BE2C (cell line): ENCODE measurements at regions not wholly inside any gene's neighbourhood (a gene's known extent, or its start where the extent isn't known, plus 50 kb on each side); places are given as distances from the start of the nearest gene placed in this dataset.

Source experiments
- DNase-seq: peaks from one replicate; pipeline ENCODE4 v3.0.0-alpha.2; 2020
- H3K27me3 ChIP-seq: fragments of 250-450 bp; sonication (Bioruptor Pico); 2 replicates; pipeline ENCODE4 v1.5.1; 2020; ENCODE audit warnings: mild to moderate bottlenecking
- H3K36me3 ChIP-seq: fragments of 250-450 bp; sonication (Bioruptor Pico); 2 replicates; pipeline ENCODE4 v1.5.1; 2020; ENCODE audit warnings: mild to moderate bottlenecking
- H3K4me1 ChIP-seq: fragments of 250-450 bp; sonication (Bioruptor Pico); 2 replicates; pipeline ENCODE4 v1.5.1; 2020
- H3K4me3 ChIP-seq: 2 replicates; pipeline ENCODE4 v1.5.1; 2011; ENCODE audit warnings: low read depth, low read length
- H3K9me3 ChIP-seq: fragments of 250-450 bp; sonication (Bioruptor Pico); 2 replicates; pipeline ENCODE4 v1.5.1; 2020
- CTCF ChIP-seq: IDR thresholded peaks from 2 replicates; pipeline ENCODE4 v1.5.1; 2012; ENCODE audit warnings: mild to moderate bottlenecking, low read depth, low read length

- Histone ChIP-seq H3K4me3 (no peak overlapping the region), H3K4me1 (peaks cover 30% of the 10 kb centered on the region), H3K36me3 (no peaks in the 10 kb centered on the region), H3K9me3 (peaks cover 3% of the 10 kb centered on the region), H3K27me3 (no peaks in the 10 kb centered on the region)
- no peak for TF ChIP-seq CTCF
- no peak for DNase-seq
Measured at GRCh38 chr10:113323985-113324384, 228.9 kb upstream of the HABP2 start.

- DNase-seq: peak; percentile 77
- Histone ChIP-seq H3K27me3 (no peaks in the 10 kb centered on the region), H3K9me3 (peaks cover 3% of the 10 kb centered on the region), H3K4me1 (peaks cover 34% of the 10 kb centered on the region), H3K36me3 (no peaks in the 10 kb centered on the region), H3K4me3 (no peak overlapping the region)
- TF ChIP-seq CTCF: peak; percentile 37
Measured at GRCh38 chr10:113326160-113327111, 226.4 kb upstream of the HABP2 start.

- H3K27me3 ChIP-seq: no peaks in the 10 kb centered on the region
- DNase-seq: peak; percentile 54
- H3K9me3 ChIP-seq: peaks cover 3% of the 10 kb centered on the region
- H3K36me3 ChIP-seq: no peaks in the 10 kb centered on the region
- TF ChIP-seq CTCF: no peak
- H3K4me1 ChIP-seq: peaks cover 34% of the 10 kb centered on the region
- H3K4me3 ChIP-seq: no peak overlapping the region
Measured at GRCh38 chr10:113329121-113329596, 223.7 kb upstream of the HABP2 start.

- H3K9me3 ChIP-seq: no peaks in the 10 kb centered on the region
- no peak overlapping the region for H3K4me3 ChIP-seq
- TF ChIP-seq CTCF: no peak
- peaks cover 22% of the 10 kb centered on the region for H3K4me1 ChIP-seq
- H3K36me3 ChIP-seq: no peaks in the 10 kb centered on the region; the same call in 1 of the 2 replicates
- DNase-seq: no peak
- H3K27me3 ChIP-seq: no peaks in the 10 kb centered on the region
Measured at GRCh38 chr10:113331961-113332360, 220.9 kb upstream of the HABP2 start.

- Histone ChIP-seq H3K4me1 (peaks cover 19% of the 10 kb centered on the region), H3K27me3 (no peaks in the 10 kb centered on the region)
Measured at GRCh38 chr10:113333313-113333712, 219.5 kb upstream of the HABP2 start.

More at GRCh38 chr10:113333313-113333712, 219.5 kb upstream of the HABP2 start:
- no peak overlapping the region for H3K4me3 ChIP-seq
- DNase-seq: no peak
- no peaks in the 10 kb centered on the region; the same call in 1 of the 2 replicates for H3K36me3 ChIP-seq
- no peak for TF ChIP-seq CTCF
- H3K9me3 ChIP-seq: no peaks in the 10 kb centered on the region
